Neural progenitor cell (in vitro differentiated cells): ENCODE measurements at regions not wholly inside any gene's neighbourhood (a gene's known extent, or its start where the extent isn't known, plus 50 kb on each side); places are given as distances from the start of the nearest gene placed in this dataset.

Experiments
- DNase-seq: peaks from one replicate; pipeline ENCODE4 v3.0.0-alpha.2; 2016; ENCODE audit warnings: low spot score
- H2AFZ ChIP-seq: fragments of 200-600 bp; sonication (generic); replicated peaks from 2 replicates; pipeline ENCODE4 v1.6.1; 2016; ENCODE audit warnings: antibody characterized with exemption
- H3F3A ChIP-seq: fragments of 200-600 bp; sonication (generic); 2 replicates; pipeline ENCODE4 v1.6.1; 2016; ENCODE audit warnings: antibody characterized with exemption, low read depth
- H3K27ac ChIP-seq: fragments of 200-600 bp; sonication (generic); 2 replicates; pipeline ENCODE4 v1.5.1; 2016; ENCODE audit warnings: mild to moderate bottlenecking
- H3K27me3 ChIP-seq: fragments of 200-600 bp; sonication (generic); 2 replicates; pipeline ENCODE4 v1.6.1; 2016; ENCODE audit warnings: mild to moderate bottlenecking, moderate library complexity
- H3K36me3 ChIP-seq: fragments of 200-600 bp; sonication (generic); 2 replicates; pipeline ENCODE4 v1.5.1; 2016
- H3K4me1 ChIP-seq: fragments of 200-600 bp; sonication (generic); 2 replicates; pipeline ENCODE4 v1.6.1; 2016; ENCODE audit warnings: mixed run types
- H3K4me2 ChIP-seq: fragments of 200-600 bp; sonication (generic); 2 replicates; pipeline ENCODE4 v1.6.1; 2016
- H3K4me3 ChIP-seq: fragments of 200-600 bp; sonication (generic); 2 replicates; pipeline ENCODE4 v1.5.1; 2016
- H3K79me2 ChIP-seq: fragments of 200-600 bp; sonication (generic); 2 replicates; pipeline ENCODE4 v1.6.1; 2016; ENCODE audit warnings: low read depth
- H3K9ac ChIP-seq: fragments of 200-600 bp; sonication (generic); 2 replicates; pipeline ENCODE4 v1.6.1; 2016
- H3K9me3 ChIP-seq: fragments of 200-600 bp; sonication (generic); 2 replicates; pipeline ENCODE4 v1.5.1; 2016; ENCODE audit warnings: low read depth
- H4K20me1 ChIP-seq: fragments of 200-600 bp; sonication (generic); 2 replicates; pipeline ENCODE4 v1.6.1; 2016; ENCODE audit warnings: low read depth
- H3K27ac Mint-ChIP-seq: 3 replicates; pipeline ENCODE4 v1.8.0; 2021; ENCODE audit warnings: mixed read lengths
- H3K27me3 Mint-ChIP-seq: 2 replicates; pipeline ENCODE4 v1.8.0; 2022; ENCODE audit warnings: low read depth, mild to moderate bottlenecking, inconsistent platforms, moderate library complexity, mixed read lengths; ENCODE audit not compliant: insufficient read depth
- H3K36me3 Mint-ChIP-seq: 3 replicates; pipeline ENCODE4 v1.8.0; 2021; ENCODE audit warnings: mixed read lengths
- H3K4me1 Mint-ChIP-seq: 3 replicates; pipeline ENCODE4 v1.8.0; 2021; ENCODE audit warnings: mixed read lengths
- H3K4me3 Mint-ChIP-seq: 3 replicates; pipeline ENCODE4 v1.8.0; 2021; ENCODE audit warnings: mild to moderate bottlenecking, moderate library complexity, mixed read lengths
- H3K9me3 Mint-ChIP-seq: 3 replicates; pipeline ENCODE4 v1.8.0; 2020; ENCODE audit warnings: mixed read lengths
- EZH2 ChIP-seq: fragments of 200-600 bp; sonication (generic); IDR thresholded peaks from 2 replicates; pipeline ENCODE4 v1.6.1; 2017; ENCODE audit warnings: antibody characterized with exemption, mild to moderate bottlenecking, moderate library complexity
- EZH2phosphoT487 ChIP-seq: fragments of 200-600 bp; sonication (generic); IDR thresholded peaks from 2 replicates; pipeline ENCODE4 v1.6.1; 2017; ENCODE audit warnings: antibody characterized with exemption
- TF ChIP-seq, protein P1 (sequence below): fragments of 200-600 bp; sonication (generic); IDR thresholded peaks from 2 replicates; pipeline ENCODE4 v1.5.1; 2017; ENCODE audit warnings: antibody characterized with exemption, mild to moderate bottlenecking

DNA sequence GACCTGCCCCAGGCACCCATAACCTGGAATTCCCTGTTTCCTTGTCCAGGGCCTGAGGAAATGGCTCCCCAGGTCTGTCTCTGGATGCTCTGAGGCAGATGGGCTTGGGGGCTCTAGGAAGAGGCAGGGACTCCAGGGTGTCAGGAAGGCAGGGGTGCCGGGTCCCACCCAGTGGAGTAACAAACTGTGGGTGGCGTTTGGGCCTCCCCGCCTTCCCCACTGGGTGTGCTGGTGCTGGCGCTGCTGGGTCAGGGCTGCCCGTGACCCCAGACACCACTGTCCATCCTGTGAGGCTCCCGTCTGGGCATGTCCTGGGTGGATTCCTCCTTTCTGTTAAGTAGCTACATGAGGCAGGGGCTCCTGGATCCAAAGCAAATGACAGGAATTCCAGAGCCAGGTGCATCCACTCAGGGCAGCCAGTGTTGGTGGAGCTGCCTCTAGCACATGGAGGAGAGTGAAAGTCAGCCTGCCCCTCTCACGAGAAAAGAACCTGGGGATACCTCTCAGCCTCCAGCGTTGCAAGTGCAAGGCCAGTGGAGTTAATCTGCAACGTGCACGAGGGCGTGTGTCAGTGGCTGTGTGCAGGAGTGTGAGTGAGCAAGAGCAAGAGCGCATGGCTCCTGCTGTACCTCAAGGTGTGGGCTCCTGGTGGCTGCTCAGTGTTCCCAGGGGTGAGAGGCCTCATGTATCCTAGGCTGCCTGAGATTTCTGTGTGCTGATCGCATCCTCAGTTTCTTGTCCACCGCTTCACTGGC, 403.1 kb downstream of the TMEM121 start:
- peaks cover 11% of the 10 kb centered on the region for H3K9me3 ChIP-seq
- no peak for TF ChIP-seq EZH2
- TF ChIP-seq EZH2phosphoT487, result no peak
- TF ChIP-seq, protein P1, sequence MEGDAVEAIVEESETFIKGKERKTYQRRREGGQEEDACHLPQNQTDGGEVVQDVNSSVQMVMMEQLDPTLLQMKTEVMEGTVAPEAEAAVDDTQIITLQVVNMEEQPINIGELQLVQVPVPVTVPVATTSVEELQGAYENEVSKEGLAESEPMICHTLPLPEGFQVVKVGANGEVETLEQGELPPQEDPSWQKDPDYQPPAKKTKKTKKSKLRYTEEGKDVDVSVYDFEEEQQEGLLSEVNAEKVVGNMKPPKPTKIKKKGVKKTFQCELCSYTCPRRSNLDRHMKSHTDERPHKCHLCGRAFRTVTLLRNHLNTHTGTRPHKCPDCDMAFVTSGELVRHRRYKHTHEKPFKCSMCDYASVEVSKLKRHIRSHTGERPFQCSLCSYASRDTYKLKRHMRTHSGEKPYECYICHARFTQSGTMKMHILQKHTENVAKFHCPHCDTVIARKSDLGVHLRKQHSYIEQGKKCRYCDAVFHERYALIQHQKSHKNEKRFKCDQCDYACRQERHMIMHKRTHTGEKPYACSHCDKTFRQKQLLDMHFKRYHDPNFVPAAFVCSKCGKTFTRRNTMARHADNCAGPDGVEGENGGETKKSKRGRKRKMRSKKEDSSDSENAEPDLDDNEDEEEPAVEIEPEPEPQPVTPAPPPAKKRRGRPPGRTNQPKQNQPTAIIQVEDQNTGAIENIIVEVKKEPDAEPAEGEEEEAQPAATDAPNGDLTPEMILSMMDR, result no peak
- H3K9me3 Mint-ChIP-seq, result peaks cover 43% of the 10 kb centered on the region

DNA sequence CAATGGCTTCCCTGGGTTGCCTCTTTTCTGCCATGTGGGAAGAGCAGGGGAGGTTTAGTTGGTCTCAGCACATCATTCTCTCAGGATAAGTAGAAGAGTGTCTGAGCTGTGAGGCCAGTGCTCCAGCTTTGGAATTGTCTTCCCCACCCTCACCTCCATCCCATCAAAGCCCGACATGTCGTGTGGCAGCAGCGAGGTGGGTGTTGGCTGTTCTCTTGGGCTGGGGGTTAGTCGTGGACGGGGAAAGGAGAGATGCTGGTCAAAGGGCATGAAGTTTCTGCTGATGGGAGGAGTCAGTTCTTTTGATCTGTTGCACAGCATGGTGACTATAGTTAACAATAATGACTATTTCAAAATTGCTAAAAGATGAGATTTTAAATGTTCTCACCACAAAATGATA, 404.2 kb downstream of the TMEM121 start:
- H3K79me2 ChIP-seq, result no peaks in the 10 kb centered on the region
- Mint-ChIP-seq H3K4me3 (no peak overlapping the region), H3K27ac (no peak overlapping the region), H3K4me1 (no peaks in the 10 kb centered on the region), H3K36me3 (no peaks in the 10 kb centered on the region), H3K9me3 (peaks cover 39% of the 10 kb centered on the region), H3K27me3 (peaks cover 2% of the 10 kb centered on the region)
- no peak overlapping the region for H3K27ac ChIP-seq
- H3K9me3 ChIP-seq, result peaks cover 17% of the 10 kb centered on the region
- no peaks in the 10 kb centered on the region for H3K27me3 ChIP-seq
- no peaks in the 10 kb centered on the region for H3K36me3 ChIP-seq
- no peaks in the 10 kb centered on the region for H3F3A ChIP-seq
- no peak overlapping the region for H2AFZ ChIP-seq
- H3K4me3 ChIP-seq, result no peak overlapping the region
- TF ChIP-seq EZH2phosphoT487, result no peak
- TF ChIP-seq, protein P1, result no peak
- no peak for TF ChIP-seq EZH2
- no peaks in the 10 kb centered on the region for H3K4me1 ChIP-seq
- H3K4me2 ChIP-seq, result no peak overlapping the region
- no peak for DNase-seq
- H3K9ac ChIP-seq, result no peak overlapping the region
- no peaks in the 10 kb centered on the region for H4K20me1 ChIP-seq

More for the DNA sequence above, 403.1 kb downstream of the TMEM121 start:
- no peak overlapping the region for H2AFZ ChIP-seq
- H3K27ac Mint-ChIP-seq, result no peak overlapping the region
- H3K36me3 Mint-ChIP-seq, result no peaks in the 10 kb centered on the region
- H3K27me3 Mint-ChIP-seq, result peaks cover 2% of the 10 kb centered on the region
- DNase-seq, result no peak
- no peaks in the 10 kb centered on the region for H3K79me2 ChIP-seq
- no peaks in the 10 kb centered on the region for H3K27me3 ChIP-seq
- H3K4me1 Mint-ChIP-seq, result no peaks in the 10 kb centered on the region
- H3K4me3 ChIP-seq, result no peak overlapping the region
- no peaks in the 10 kb centered on the region for H3K36me3 ChIP-seq
- no peaks in the 10 kb centered on the region for H4K20me1 ChIP-seq
- no peak overlapping the region for H3K27ac ChIP-seq
- no peaks in the 10 kb centered on the region for H3F3A ChIP-seq
- no peak overlapping the region for H3K4me2 ChIP-seq
- no peak overlapping the region for H3K4me3 Mint-ChIP-seq
- H3K4me1 ChIP-seq, result no peaks in the 10 kb centered on the region
- no peak overlapping the region for H3K9ac ChIP-seq

DNA sequence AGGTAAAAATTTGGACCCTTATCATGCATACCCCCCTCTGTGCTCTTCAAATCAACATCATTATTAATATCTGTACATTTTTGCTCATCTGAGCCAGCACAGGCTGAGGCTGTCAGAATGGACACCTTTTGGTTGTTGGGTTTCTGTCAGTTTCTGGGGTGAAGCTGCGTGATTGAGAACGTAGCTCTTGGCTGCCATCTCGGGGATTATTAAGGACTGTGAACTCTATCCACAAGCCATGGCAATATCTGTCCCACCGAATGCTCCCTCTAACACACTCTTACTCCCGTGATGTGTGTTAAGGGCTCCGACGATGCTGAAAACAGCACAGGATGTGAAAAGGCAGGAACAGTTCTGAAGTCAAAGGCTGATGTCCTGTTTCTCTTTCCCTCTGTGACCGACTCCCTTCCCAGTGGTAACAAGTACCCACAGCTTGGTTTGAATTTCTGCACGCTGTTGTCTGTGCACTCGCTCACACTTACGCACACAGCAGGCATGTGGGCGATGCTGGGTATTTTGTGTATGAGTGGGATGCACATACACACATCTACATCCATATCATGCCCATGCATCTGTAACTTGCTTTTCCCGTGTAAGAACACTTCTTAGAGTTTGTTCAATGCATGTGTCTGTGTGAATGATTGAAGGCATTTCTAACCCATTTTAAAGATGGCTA, 405.6 kb downstream of the TMEM121 start:
- Mint-ChIP-seq H3K36me3 (no peaks in the 10 kb centered on the region), H3K27ac (no peak overlapping the region), H3K4me1 (no peaks in the 10 kb centered on the region), H3K4me3 (no peak overlapping the region), H3K27me3 (peaks cover 4% of the 10 kb centered on the region), H3K9me3 (peaks cover 43% of the 10 kb centered on the region)
- Histone ChIP-seq H3K4me1 (no peaks in the 10 kb centered on the region), H3K27ac (no peak overlapping the region), H4K20me1 (no peaks in the 10 kb centered on the region), H3K79me2 (no peaks in the 10 kb centered on the region), H3K9me3 (peaks cover 17% of the 10 kb centered on the region), H3K4me2 (no peak overlapping the region), H2AFZ (no peak overlapping the region), H3K27me3 (no peaks in the 10 kb centered on the region), H3F3A (no peaks in the 10 kb centered on the region), H3K9ac (no peak overlapping the region), H3K36me3 (no peaks in the 10 kb centered on the region), H3K4me3 (no peak overlapping the region)
- no peak for DNase-seq
- TF ChIP-seq, protein P1, result no peak
- TF ChIP-seq EZH2phosphoT487, result no peak
- TF ChIP-seq EZH2, result no peak
